CD14-positive monocyte (primary cell): ENCODE measurements at regions not wholly inside any gene's neighbourhood (a gene's known extent, or its start where the extent isn't known, plus 50 kb on each side); places are given as distances from the start of the nearest gene placed in this dataset.
"Not testable (repeated sequence)": the region's sequence is repeated elsewhere in the genome, so short reads cannot be mapped to it uniquely, and the experiment has no call there.

Experiments used
- DNase-seq, 3 donors: peaks; one replicate each; pipeline ENCODE4 v3.0.0-alpha.2; 2011 to 2022
- H2AFZ ChIP-seq: 2 replicates; pipeline ENCODE4 v1.6.0; 2012; ENCODE audit warnings: mild to moderate bottlenecking, low read depth, low read length, inconsistent platforms; ENCODE audit not compliant: insufficient read depth, poor library complexity, severe bottlenecking
- H3K27ac ChIP-seq, 2 donors: 1 replicate in 1 of 2; 2 replicates in 1 of 2; pipeline ENCODE4 v1.5.1; 2012 to 2013; ENCODE audit warnings: low read length in 2 of 2, control low read depth in 1 of 2, inconsistent platforms in 1 of 2, low read depth in 1 of 2, mild to moderate bottlenecking in 1 of 2
- H3K27me3 ChIP-seq, 2 donors: one replicate each; pipeline versions ENCODE4 v1.6.0 to v1.6.1; 2011 to 2013; ENCODE audit warnings: low read length in 2 of 2; ENCODE audit not compliant: control insufficient read depth in 2 of 2, insufficient read depth in 2 of 2
- H3K36me3 ChIP-seq, 2 donors: replicated peaks in 1 of 2; 1 replicate in 1 of 2; 2 replicates in 1 of 2; pipeline versions ENCODE4 v1.5.1 to v1.6.1; 2012 to 2013; ENCODE audit warnings: low read length in 2 of 2, control low read depth in 1 of 2, inconsistent platforms in 1 of 2, mild to moderate bottlenecking in 1 of 2; ENCODE audit not compliant: insufficient read depth in 2 of 2, control insufficient read depth in 1 of 2
- H3K4me1 ChIP-seq, 2 donors: 1 replicate in 1 of 2; 2 replicates in 1 of 2; pipeline versions ENCODE4 v1.5.1 to v1.6.1; 2012 to 2013; ENCODE audit warnings: low read length in 2 of 2, control low read depth in 1 of 2, inconsistent platforms in 1 of 2, mild to moderate bottlenecking in 1 of 2, moderate library complexity in 1 of 2; ENCODE audit not compliant: insufficient read depth in 2 of 2, control insufficient read depth in 1 of 2
- H3K4me2 ChIP-seq: replicated peaks from 2 replicates; pipeline ENCODE3; 2012; ENCODE audit warnings: low read length, moderate library complexity, mild to moderate bottlenecking; ENCODE audit not compliant: poor library complexity, severe bottlenecking; ENCODE audit errors: extremely low read depth
- H3K4me3 ChIP-seq, 3 experiments: fragments of 200-600 bp in 1 of 3; sonication (generic) in 1 of 3; replicated peaks in 1 of 3; 1 replicate in 2 of 3; 2 replicates in 1 of 3; pipeline ENCODE4 v1.5.1; 2011 to 2013; ENCODE audit warnings: low read length in 3 of 3, mild to moderate bottlenecking in 3 of 3, control low read depth in 2 of 3, low read depth in 2 of 3, inconsistent platforms in 1 of 3, moderate library complexity in 1 of 3
- H3K79me2 ChIP-seq: 2 replicates; pipeline ENCODE4 v1.6.0; 2012; ENCODE audit warnings: mild to moderate bottlenecking, control low read depth, inconsistent platforms, low read length, moderate library complexity; ENCODE audit not compliant: insufficient read depth
- H3K9ac ChIP-seq: 2 replicates; pipeline ENCODE4 v1.6.0; 2017; ENCODE audit warnings: low read length, mild to moderate bottlenecking; ENCODE audit not compliant: insufficient read depth, poor library complexity, severe bottlenecking
- H3K9me3 ChIP-seq, 2 donors: replicated peaks in 1 of 2; 1 replicate in 1 of 2; 2 replicates in 1 of 2; pipeline versions ENCODE4 v1.5.1 to v1.6.1; 2012 to 2013; ENCODE audit warnings: low read length in 2 of 2, control low read depth in 1 of 2; ENCODE audit not compliant: control insufficient read depth in 1 of 2, insufficient read depth in 1 of 2
- H4K20me1 ChIP-seq: 2 replicates; pipeline ENCODE4 v1.6.0; 2012; ENCODE audit warnings: mild to moderate bottlenecking, low read length, control low read depth, moderate library complexity; ENCODE audit not compliant: insufficient read depth
- H3K27ac Mint-ChIP-seq, 7 donors: one replicate each; pipeline ENCODE4 v1.8.0; 2020; ENCODE audit warnings: mild to moderate bottlenecking in 7 of 7, mixed read lengths in 7 of 7, moderate library complexity in 6 of 7, inconsistent platforms in 2 of 7
- H3K27me3 Mint-ChIP-seq, 3 donors: one replicate each; pipeline ENCODE4 v1.8.0; 2021 to 2022; ENCODE audit warnings: low read depth in 3 of 3, mild to moderate bottlenecking in 3 of 3, mixed read lengths in 3 of 3, moderate library complexity in 3 of 3, inconsistent platforms in 1 of 3
- H3K36me3 Mint-ChIP-seq, 2 donors: one replicate each; pipeline ENCODE4 v1.8.0; 2020; ENCODE audit warnings: mixed read lengths in 2 of 2, inconsistent platforms in 1 of 2, mild to moderate bottlenecking in 1 of 2
- H3K4me1 Mint-ChIP-seq: one replicate; pipeline ENCODE4 v1.8.0; 2020; ENCODE audit warnings: mild to moderate bottlenecking, mixed read lengths
- H3K4me3 Mint-ChIP-seq, 2 donors: one replicate each; pipeline ENCODE4 v1.8.0; 2020; ENCODE audit warnings: mild to moderate bottlenecking in 2 of 2, mixed read lengths in 2 of 2, moderate library complexity in 1 of 2
- H3K9me3 Mint-ChIP-seq, 7 donors: one replicate each; pipeline ENCODE4 v1.8.0; 2020 to 2022; ENCODE audit warnings: mixed read lengths in 7 of 7, mild to moderate bottlenecking in 6 of 7, moderate library complexity in 6 of 7, inconsistent platforms in 2 of 7
- WGBS: methylation state at CpG from one replicate; pipeline ENCODE4 v1.1.5; 2013; ENCODE audit warnings: missing lambda C conversion rate; ENCODE audit not compliant: insufficient coverage; 5-methylcytosine and 5-hydroxymethylcytosine counted together
- intact Hi-C, 2 donors: fragments of 100-400 bp; cut with micrococcal nuclease; formaldehyde crosslinking; loops; one replicate each; pipeline versions ENCODE4 v1.15.0 to v1.15.1; 2023
- TF ChIP-seq, protein P1 (sequence below): fragments of 200-600 bp; IDR thresholded peaks from one replicate; pipeline ENCODE4 v1.8.0; 2022; ENCODE audit warnings: antibody characterized with exemption, mild to moderate bottlenecking

DNA sequence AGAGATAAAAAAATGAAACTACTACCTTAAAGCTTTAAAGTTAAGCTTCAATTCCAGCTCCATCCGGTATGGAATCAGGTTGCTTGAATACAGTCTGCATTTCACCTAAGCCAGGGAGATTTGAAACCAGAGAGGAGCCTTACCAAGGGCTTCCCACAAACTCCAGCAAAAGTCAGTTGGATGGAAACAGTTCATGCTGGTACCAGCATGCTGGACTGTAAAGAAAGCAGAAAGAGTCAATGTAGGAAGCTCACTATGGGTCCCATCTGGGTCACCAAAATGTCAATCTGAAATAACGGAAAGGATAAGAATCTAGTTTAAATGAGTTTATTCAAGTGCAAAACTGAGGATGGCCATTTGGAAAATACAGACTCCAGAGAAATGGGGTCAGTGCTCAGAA, 65.3 kb downstream of the CDO1 start:
- no peaks in the 10 kb centered on the region for H3K4me1 Mint-ChIP-seq
- no peak for DNase-seq
- no peak overlapping the region for H3K4me3 Mint-ChIP-seq
- peaks cover 0 to 4% of the 10 kb centered on the region in 2 donors for H3K9me3 ChIP-seq
- peaks cover 0 to 12% (median 3%) of the 10 kb centered on the region in 7 donors for H3K9me3 Mint-ChIP-seq
- no peaks in the 10 kb centered on the region for H3K36me3 ChIP-seq
- H3K36me3 Mint-ChIP-seq: no peaks in the 10 kb centered on the region
- H2AFZ ChIP-seq: no peak overlapping the region
- no peak overlapping the region for H3K4me2 ChIP-seq
- no peak overlapping the region for H3K27ac ChIP-seq
- H3K9ac ChIP-seq: no peak overlapping the region
- WGBS: no CpG with 5 or more reads among the region's 2 CpGs
- no peaks in the 10 kb centered on the region for H3K79me2 ChIP-seq
- H3K27me3 Mint-ChIP-seq: peaks cover 0 to 3% (median 2%) of the 10 kb centered on the region in 3 donors
- H3K27me3 ChIP-seq: no peaks in the 10 kb centered on the region
- no peaks in the 10 kb centered on the region for H3K4me1 ChIP-seq
- intact Hi-C loops: no loop called here
- H3K27ac Mint-ChIP-seq: no peak overlapping the region
- TF ChIP-seq, protein P1, sequence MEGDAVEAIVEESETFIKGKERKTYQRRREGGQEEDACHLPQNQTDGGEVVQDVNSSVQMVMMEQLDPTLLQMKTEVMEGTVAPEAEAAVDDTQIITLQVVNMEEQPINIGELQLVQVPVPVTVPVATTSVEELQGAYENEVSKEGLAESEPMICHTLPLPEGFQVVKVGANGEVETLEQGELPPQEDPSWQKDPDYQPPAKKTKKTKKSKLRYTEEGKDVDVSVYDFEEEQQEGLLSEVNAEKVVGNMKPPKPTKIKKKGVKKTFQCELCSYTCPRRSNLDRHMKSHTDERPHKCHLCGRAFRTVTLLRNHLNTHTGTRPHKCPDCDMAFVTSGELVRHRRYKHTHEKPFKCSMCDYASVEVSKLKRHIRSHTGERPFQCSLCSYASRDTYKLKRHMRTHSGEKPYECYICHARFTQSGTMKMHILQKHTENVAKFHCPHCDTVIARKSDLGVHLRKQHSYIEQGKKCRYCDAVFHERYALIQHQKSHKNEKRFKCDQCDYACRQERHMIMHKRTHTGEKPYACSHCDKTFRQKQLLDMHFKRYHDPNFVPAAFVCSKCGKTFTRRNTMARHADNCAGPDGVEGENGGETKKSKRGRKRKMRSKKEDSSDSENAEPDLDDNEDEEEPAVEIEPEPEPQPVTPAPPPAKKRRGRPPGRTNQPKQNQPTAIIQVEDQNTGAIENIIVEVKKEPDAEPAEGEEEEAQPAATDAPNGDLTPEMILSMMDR: no peak
- no peak overlapping the region for H3K4me3 ChIP-seq
- H4K20me1 ChIP-seq: no peaks in the 10 kb centered on the region

DNA sequence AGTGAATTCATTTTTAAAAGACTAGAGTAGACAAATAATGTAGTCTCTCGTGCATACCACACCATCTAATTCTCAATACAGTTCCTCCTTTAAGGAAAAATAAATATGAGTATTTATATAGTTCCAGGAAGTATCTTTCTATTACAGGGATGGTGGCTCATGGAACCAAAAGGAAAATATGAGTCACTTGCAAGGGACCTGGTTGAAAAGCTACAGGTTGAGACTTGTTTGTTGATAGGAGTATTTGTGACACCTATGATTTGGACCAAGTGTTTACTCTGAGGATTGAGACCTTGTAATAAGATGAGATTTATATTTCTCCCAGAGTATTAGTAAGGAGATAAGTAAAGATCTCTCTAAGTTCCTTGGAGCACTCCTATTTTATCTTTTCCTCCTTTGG, 67.4 kb downstream of the CDO1 start:
- no peaks in the 10 kb centered on the region for H3K79me2 ChIP-seq
- no peaks in the 10 kb centered on the region for H4K20me1 ChIP-seq
- H3K4me1 Mint-ChIP-seq: no peaks in the 10 kb centered on the region
- no peak overlapping the region for H3K27ac Mint-ChIP-seq
- no peak overlapping the region for H3K4me2 ChIP-seq
- no peak overlapping the region for H3K9ac ChIP-seq
- no peak overlapping the region for H3K4me3 Mint-ChIP-seq
- H3K36me3 ChIP-seq: no peaks in the 10 kb centered on the region
- H3K4me3 ChIP-seq: no peak overlapping the region
- H3K9me3 Mint-ChIP-seq: peaks cover 0 to 17% (median 6%) of the 10 kb centered on the region in 7 donors
- H3K27me3 ChIP-seq: no peaks in the 10 kb centered on the region
- WGBS: no CpG with 5 or more reads among the region's 1 CpG
- intact Hi-C loops: no loop called here
- H3K36me3 Mint-ChIP-seq: no peaks in the 10 kb centered on the region
- H3K9me3 ChIP-seq: peaks cover 3 to 9% of the 10 kb centered on the region in 2 donors
- no peak overlapping the region for H2AFZ ChIP-seq
- no peak overlapping the region for H3K27ac ChIP-seq
- TF ChIP-seq, protein P1: no peak
- no peak for DNase-seq
- H3K27me3 Mint-ChIP-seq: peaks cover 0 to 3% (median 2%) of the 10 kb centered on the region in 3 donors
- no peaks in the 10 kb centered on the region for H3K4me1 ChIP-seq

DNA sequence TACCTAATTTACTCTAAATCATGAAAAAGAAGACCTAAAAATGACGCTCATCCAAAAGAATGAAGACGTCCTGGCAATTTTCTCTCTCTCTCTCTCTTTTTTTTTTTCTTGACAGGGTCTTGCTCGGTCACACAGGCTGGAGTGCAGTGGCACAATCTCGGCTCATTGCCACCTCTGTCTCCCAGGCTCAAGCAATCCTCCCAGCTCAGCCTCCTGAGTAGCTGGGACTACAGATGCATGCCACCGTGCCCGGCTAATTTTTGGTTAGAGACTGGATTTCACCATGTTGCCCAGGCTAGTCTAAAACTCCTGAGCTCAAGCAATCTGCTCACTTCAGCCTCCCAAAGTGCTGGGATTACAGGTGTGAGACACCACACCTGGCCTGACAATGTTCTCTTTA, 77.2 kb downstream of the CDO1 start:
- H4K20me1 ChIP-seq, H3K9me3 Mint-ChIP-seq, H3K9me3 ChIP-seq, H3K36me3 ChIP-seq, H3K27me3 Mint-ChIP-seq, H3K4me1 Mint-ChIP-seq, H3K4me1 ChIP-seq, H3K4me3 Mint-ChIP-seq, H3K27ac ChIP-seq, H3K79me2 ChIP-seq, H3K27ac Mint-ChIP-seq, H3K4me2 ChIP-seq, H3K36me3 Mint-ChIP-seq, intact Hi-C loops, H3K27me3 ChIP-seq, H3K9ac ChIP-seq, H3K4me3 ChIP-seq, H2AFZ ChIP-seq, DNase-seq: not testable (repeated sequence)
- 91% methylated on average over 6 of the region's 6 CpGs for WGBS
